K562 (cell line): ENCODE measurements at regions not wholly inside any gene's neighbourhood (a gene's known extent, or its start where the extent isn't known, plus 50 kb on each side); places are given as distances from the start of the nearest gene placed in this dataset.

Experiments
- ATAC-seq: fragments of 200-7000 bp; cut with Tn5 transposase; 3 replicates; pipeline ENCODE4 v1.9.1; 2020; ENCODE audit warnings: moderate library complexity
- BruUV-seq: library from RNA; stranded (reverse); fragments of 400-500 nt; replicated peaks from 2 replicates; lab custom pipeline; 2021; lab: Mats Ljungman, UMichigan
- CTCF ChIA-PET: fragments of 300-600 bp; formaldehyde crosslinking; extraction: SDS; loops from one replicate; lab custom pipeline; 2021; ENCODE audit warnings: low intra/inter-chr PET ratio; lab: Yijun Ruan, JAX
- POLR2A ChIA-PET: fragments of 300-600, 350-650 bp; sonication (Branson Sonifier 250); formaldehyde crosslinking; extraction: SDS; loops from one replicate; lab custom pipeline; 2021; ENCODE audit warnings: antibody characterized with exemption, inconsistent platforms; lab: Yijun Ruan, JAX
- DNase-seq, 4 experiments: peaks; one replicate each; pipeline versions ENCODE4 v3.0.0 to v3.0.0-alpha.2; 2011 to 2018; ENCODE audit warnings: low spot score in 3 of 4, mixed read lengths in 3 of 4; ENCODE audit errors: extremely low read depth in 1 of 4
- FAIRE-seq: peaks from 2 replicates; lab custom pipeline; 2011; peaks lifted over from hg19 to GRCh38; lab: Jason Lieb, UNC
- H2AFZ ChIP-seq: 2 replicates; pipeline ENCODE4 v1.6.0; 2011; ENCODE audit warnings: low read depth, low read length, control low read depth, inconsistent platforms
- H3K27ac ChIP-seq: fragments of 200-600 bp; 3 replicates; pipeline ENCODE4 v1.8.0; 2011; ENCODE audit warnings: low read depth, mild to moderate bottlenecking, control low read depth, inconsistent platforms, low read length, moderate library complexity, mixed read lengths; ENCODE audit errors: extremely low read depth
- H3K27me3 ChIP-seq, 2 experiments: fragments of 300-600 bp in 1 of 2; 2 replicates in 1 of 2; 3 replicates in 1 of 2; pipeline versions ENCODE4 v1.6.0 to v1.8.0; 2011; ENCODE audit warnings: inconsistent platforms in 2 of 2, low read length in 2 of 2, mild to moderate bottlenecking in 1 of 2, mixed read lengths in 1 of 2, moderate library complexity in 1 of 2; ENCODE audit not compliant: control insufficient read depth in 2 of 2, insufficient read depth in 2 of 2
- H3K36me3 ChIP-seq: fragments of 300-600 bp; 3 replicates; pipeline ENCODE4 v1.8.0; 2011; ENCODE audit warnings: mild to moderate bottlenecking, low read length, inconsistent platforms; ENCODE audit not compliant: control insufficient read depth, insufficient read depth
- H3K4me1 ChIP-seq, 2 experiments: fragments of 200-600 bp in 1 of 2; replicated peaks in 1 of 2; 2 replicates in 1 of 2; 3 replicates in 1 of 2; pipeline versions ENCODE4 v1.5.1 to v1.8.0; 2011; ENCODE audit warnings: inconsistent platforms in 2 of 2, low read length in 2 of 2, mild to moderate bottlenecking in 1 of 2, mixed read lengths in 1 of 2, moderate library complexity in 1 of 2; ENCODE audit not compliant: control insufficient read depth in 2 of 2, insufficient read depth in 2 of 2
- H3K4me2 ChIP-seq: 2 replicates; pipeline ENCODE4 v1.6.1; 2011; ENCODE audit warnings: low read length, control low read depth, inconsistent platforms, mixed read lengths; ENCODE audit not compliant: insufficient read depth
- H3K4me3 ChIP-seq: fragments of 200-600 bp; sonication (generic), shearing (Covaris generic); 2 replicates; pipeline ENCODE4 v1.5.1; 2016; ENCODE audit warnings: control low read depth, inconsistent platforms
- H3K79me2 ChIP-seq: fragments of 200-600 bp; 3 replicates; pipeline ENCODE4 v1.8.0; 2011; ENCODE audit warnings: low read length, inconsistent platforms; ENCODE audit not compliant: control insufficient read depth, insufficient read depth
- H3K9ac ChIP-seq, 2 experiments: 2 replicates each; pipeline versions ENCODE4 v1.6.0 to v1.6.1; 2011; ENCODE audit warnings: low read depth in 2 of 2, low read length in 2 of 2, control low read depth in 1 of 2, inconsistent platforms in 1 of 2, mild to moderate bottlenecking in 1 of 2, mixed read lengths in 1 of 2; ENCODE audit not compliant: insufficient read depth in 1 of 2
- H3K9me1 ChIP-seq: one replicate; pipeline ENCODE4 v1.6.0; 2011; ENCODE audit warnings: inconsistent platforms, mild to moderate bottlenecking, low read length, moderate library complexity; ENCODE audit not compliant: control insufficient read depth, insufficient read depth
- H3K9me3 ChIP-seq: replicated peaks from 2 replicates; pipeline ENCODE4 v1.5.1; 2011; ENCODE audit warnings: low read depth, low read length, inconsistent platforms; ENCODE audit not compliant: control insufficient read depth, insufficient read depth
- H4K20me1 ChIP-seq: replicated peaks from 2 replicates; pipeline ENCODE4 v1.6.1; 2011; ENCODE audit warnings: low read length, inconsistent platforms, mixed read lengths; ENCODE audit not compliant: control insufficient read depth, insufficient read depth
- BCL6 ChIP-seq: fragments of 250-450 bp; sonication (Bioruptor Pico); IDR thresholded peaks from 2 replicates; pipeline ENCODE4 v1.4.0; 2020
- DMBX1 ChIP-seq: fragments of 250-450 bp; sonication (Bioruptor Pico); IDR thresholded peaks from 2 replicates; pipeline ENCODE4 v1.8.0; 2022; ENCODE audit warnings: inconsistent platforms, mild to moderate bottlenecking, moderate library complexity, borderline replicate concordance
- FUS ChIP-seq: fragments of 200-400 bp; formaldehyde crosslinking; optimal IDR thresholded peaks from 2 replicates; pipeline ENCODE3; 2017; ENCODE audit warnings: low read depth, low read length
- TAF7 ChIP-seq: fragments of 450-650 bp; IDR thresholded peaks from 2 replicates; pipeline ENCODE4 v1.6.1; 2016; ENCODE audit warnings: missing genetic modification characterization, missing compliant biosample characterization
- WGBS: fragments of 100-300 bp; shearing (Covaris generic); methylation state at CpG from one replicate; pipeline ENCODE4 v1.1.6; 2016; ENCODE audit warnings: low coverage, mixed read lengths; ENCODE audit not compliant: insufficient coverage; ENCODE audit errors: missing lambda C conversion rate; 5-methylcytosine and 5-hydroxymethylcytosine counted together
- in situ Hi-C: fragments of 300-500 bp; cut with MboI; formaldehyde crosslinking; loops from 4 replicates; pipeline ENCODE4 v1.15.0; 2018; ENCODE audit warnings: inconsistent platforms, mixed read lengths
- intact Hi-C: fragments of 100-400 bp; cut with micrococcal nuclease; formaldehyde crosslinking; loops from 2 replicates; pipeline ENCODE4 v1.14.2; 2022
- TF ChIP-seq, protein P1 (sequence below): fragments of 250-450 bp; sonication (Bioruptor Pico); IDR thresholded peaks from 2 replicates; pipeline ENCODE4 v1.8.0; 2021; ENCODE audit warnings: borderline replicate concordance, mild to moderate bottlenecking, moderate library complexity; ENCODE audit not compliant: poor library complexity, severe bottlenecking
- TF ChIP-seq, protein P2 (sequence below), 2 experiments: fragments of 450-650 bp; IDR thresholded peaks; 2 replicates each; pipeline ENCODE4 v1.6.1; 2016
- TF ChIP-seq, protein P3 (sequence below): fragments of 450-650 bp; formaldehyde crosslinking; IDR thresholded peaks from 2 replicates; pipeline ENCODE4 v1.4.0; 2022; ENCODE audit warnings: missing genetic modification characterization

DNA sequence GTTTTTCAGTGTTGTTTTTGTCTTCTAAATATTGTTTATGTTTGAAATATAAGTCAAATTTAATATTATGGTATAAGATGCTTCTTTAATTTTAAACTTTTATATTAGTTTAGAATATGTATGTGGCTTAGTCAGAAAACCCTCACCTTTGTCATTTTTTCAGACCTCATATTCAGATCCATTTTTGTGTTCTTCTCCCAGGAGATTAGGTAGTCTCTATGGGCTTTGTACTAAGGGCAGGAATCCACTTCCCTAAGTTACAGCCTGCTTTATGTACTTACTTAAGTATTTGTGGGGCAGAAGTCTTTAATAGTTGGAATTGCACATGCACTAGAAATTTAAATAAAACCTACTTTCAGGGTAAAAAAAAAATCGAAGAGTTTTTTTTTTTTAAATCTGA lies 63.5 kb upstream of the TENM3 start:
- 0% methylated on average over 1 of the region's 1 CpG for WGBS
- H3K4me1 ChIP-seq: no peaks in the 10 kb centered on the region
- ATAC-seq (no peak), FAIRE-seq (no peak), DNase-seq (no peak)
- BruUV-seq: no TSS peak
- H4K20me1 ChIP-seq: no peaks in the 10 kb centered on the region
- no peak overlapping the region for H3K4me2 ChIP-seq
- H3K27me3 ChIP-seq: no peaks in the 10 kb centered on the region
- no peak overlapping the region for H3K9ac ChIP-seq
- H3K36me3 ChIP-seq: no peaks in the 10 kb centered on the region
- H3K79me2 ChIP-seq: no peaks in the 10 kb centered on the region
- in situ Hi-C loops: no loop called here
- no peak overlapping the region for H2AFZ ChIP-seq
- intact Hi-C loops: no loop called here
- ChIA-PET POLR2A (no interaction called here), CTCF (no interaction called here)
- H3K4me3 ChIP-seq: no peak overlapping the region
- H3K27ac ChIP-seq: no peak overlapping the region
- TF ChIP-seq, protein P1, sequence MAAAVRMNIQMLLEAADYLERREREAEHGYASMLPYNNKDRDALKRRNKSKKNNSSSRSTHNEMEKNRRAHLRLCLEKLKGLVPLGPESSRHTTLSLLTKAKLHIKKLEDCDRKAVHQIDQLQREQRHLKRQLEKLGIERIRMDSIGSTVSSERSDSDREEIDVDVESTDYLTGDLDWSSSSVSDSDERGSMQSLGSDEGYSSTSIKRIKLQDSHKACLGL (CRISPR knock-in tag): no peak
- TF ChIP-seq, protein P2, sequence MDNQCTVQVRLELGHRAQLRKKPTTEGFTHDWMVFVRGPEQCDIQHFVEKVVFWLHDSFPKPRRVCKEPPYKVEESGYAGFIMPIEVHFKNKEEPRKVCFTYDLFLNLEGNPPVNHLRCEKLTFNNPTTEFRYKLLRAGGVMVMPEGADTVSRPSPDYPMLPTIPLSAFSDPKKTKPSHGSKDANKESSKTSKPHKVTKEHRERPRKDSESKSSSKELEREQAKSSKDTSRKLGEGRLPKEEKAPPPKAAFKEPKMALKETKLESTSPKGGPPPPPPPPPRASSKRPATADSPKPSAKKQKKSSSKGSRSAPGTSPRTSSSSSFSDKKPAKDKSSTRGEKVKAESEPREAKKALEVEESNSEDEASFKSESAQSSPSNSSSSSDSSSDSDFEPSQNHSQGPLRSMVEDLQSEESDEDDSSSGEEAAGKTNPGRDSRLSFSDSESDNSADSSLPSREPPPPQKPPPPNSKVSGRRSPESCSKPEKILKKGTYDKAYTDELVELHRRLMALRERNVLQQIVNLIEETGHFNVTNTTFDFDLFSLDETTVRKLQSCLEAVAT (IDR thresholded peaks at IDR 0.05): no peak
- TF ChIP-seq TAF7 (tag): no peak
- no peak for TF ChIP-seq DMBX1 (CRISPR knock-in tag)
- no peak for TF ChIP-seq FUS
- no peak for TF ChIP-seq BCL6 (CRISPR knock-in tag)
- TF ChIP-seq, protein P3, sequence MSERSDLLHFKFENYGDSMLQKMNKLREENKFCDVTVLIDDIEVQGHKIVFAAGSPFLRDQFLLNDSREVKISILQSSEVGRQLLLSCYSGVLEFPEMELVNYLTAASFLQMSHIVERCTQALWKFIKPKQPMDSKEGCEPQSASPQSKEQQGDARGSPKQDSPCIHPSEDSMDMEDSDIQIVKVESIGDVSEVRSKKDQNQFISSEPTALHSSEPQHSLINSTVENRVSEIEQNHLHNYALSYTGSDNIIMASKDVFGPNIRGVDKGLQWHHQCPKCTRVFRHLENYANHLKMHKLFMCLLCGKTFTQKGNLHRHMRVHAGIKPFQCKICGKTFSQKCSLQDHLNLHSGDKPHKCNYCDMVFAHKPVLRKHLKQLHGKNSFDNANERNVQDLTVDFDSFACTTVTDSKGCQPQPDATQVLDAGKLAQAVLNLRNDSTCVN (CRISPR knock-in tag): no peak
- H3K9me1 ChIP-seq: no peaks in the 10 kb centered on the region
- no peaks in the 10 kb centered on the region for H3K9me3 ChIP-seq
